D341Med (cell line): ENCODE measurements at regions not wholly inside any gene's neighbourhood (a gene's known extent, or its start where the extent isn't known, plus 50 kb on each side); places are given as distances from the start of the nearest gene placed in this dataset.

Experiments
- DNase-seq: peaks from one replicate; pipeline ENCODE4 v3.0.0; 2012; ENCODE audit warnings: low spot score

GRCh38 chrX:102067966-102068723, 57.3 kb upstream of the TCEAL2 start:
- DNase-seq, result no peak

- no peak for DNase-seq
Observed at GRCh38 chrX:102063445-102064074, 61.9 kb upstream of the TCEAL2 start.

GRCh38 chrX:102044496-102044895, 81.0 kb upstream of the TCEAL2 start:
- no peak for DNase-seq

GRCh38 chrX:102043380-102043779, 82.1 kb upstream of the TCEAL2 start:
- DNase-seq, result no peak

GRCh38 chrX:102042372-102043325, 82.8 kb upstream of the TCEAL2 start:
- no peak for DNase-seq

- DNase-seq, result no peak
Observed at GRCh38 chrX:102029026-102029425, 96.5 kb upstream of the TCEAL2 start.

GRCh38 chrX:102018208-102018607, 86.4 kb upstream of the ZMAT1 start:
- DNase-seq, result no peak

- no peak for DNase-seq
Observed at GRCh38 chrX:102008901-102009300, 77.1 kb upstream of the ZMAT1 start.

- peak; percentile 5 for DNase-seq
Observed at GRCh38 chrX:101999644-102000539, 68.1 kb upstream of the ZMAT1 start.

GRCh38 chrX:101993335-101993734, 61.5 kb upstream of the ZMAT1 start:
- no peak for DNase-seq

- DNase-seq, result no peak
Observed at GRCh38 chrX:101986586-101986985, 54.8 kb upstream of the ZMAT1 start.
